ENCODE measurements at regions not wholly inside any gene's neighbourhood (a gene's known extent, or its start where the extent isn't known, plus 50 kb on each side); places are given as distances from the start of the nearest gene placed in this dataset.

DNA sequence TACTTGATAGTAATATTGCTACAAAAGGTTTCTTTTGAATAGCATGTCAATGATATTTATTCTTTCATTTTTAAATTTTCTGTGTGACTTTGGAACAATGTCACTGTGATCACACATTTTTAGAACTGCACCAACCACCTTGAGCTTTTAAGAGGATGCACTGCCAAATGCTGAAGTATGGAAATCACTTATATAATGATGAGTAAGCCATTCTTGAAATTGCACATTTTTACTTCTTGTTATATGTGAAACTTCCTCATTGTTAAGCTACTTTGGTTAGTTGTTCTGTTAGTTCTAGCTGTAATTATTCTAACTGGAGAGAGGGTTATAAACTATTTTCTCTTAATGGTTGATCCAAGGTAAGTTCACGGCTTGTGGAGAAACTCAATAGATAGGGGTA lies 547.5 kb downstream of the ZIC1 start:
- H3K4me1 ChIP-seq (ENCODE audit: insufficient read depth), result peaks cover 22% of the 10 kb centered on the region
- ATAC-seq (no peak), DNase-seq (ENCODE audit: low spot score) (no peak)
- H3K36me3 ChIP-seq (ENCODE audit: insufficient read depth), result no peaks in the 10 kb centered on the region
- H3K27me3 ChIP-seq (ENCODE audit: insufficient read depth), result no peaks in the 10 kb centered on the region
- H4K20me1 ChIP-seq (replicated peaks; ENCODE audit: insufficient read depth), result no peaks in the 10 kb centered on the region
- no peaks in the 10 kb centered on the region for H3K36me3 Mint-ChIP-seq (ENCODE audit: low read depth)
- H3K27me3 Mint-ChIP-seq (ENCODE audit: insufficient read depth, low read depth, poor library complexity), result no peaks in the 10 kb centered on the region
- no peak overlapping the region for H3K27ac Mint-ChIP-seq
- no peak for TF ChIP-seq EZH2 (IDR thresholded peaks at IDR 0.05; ENCODE audit: low read depth, unreplicated experiment)
- TF ChIP-seq, protein P1, sequence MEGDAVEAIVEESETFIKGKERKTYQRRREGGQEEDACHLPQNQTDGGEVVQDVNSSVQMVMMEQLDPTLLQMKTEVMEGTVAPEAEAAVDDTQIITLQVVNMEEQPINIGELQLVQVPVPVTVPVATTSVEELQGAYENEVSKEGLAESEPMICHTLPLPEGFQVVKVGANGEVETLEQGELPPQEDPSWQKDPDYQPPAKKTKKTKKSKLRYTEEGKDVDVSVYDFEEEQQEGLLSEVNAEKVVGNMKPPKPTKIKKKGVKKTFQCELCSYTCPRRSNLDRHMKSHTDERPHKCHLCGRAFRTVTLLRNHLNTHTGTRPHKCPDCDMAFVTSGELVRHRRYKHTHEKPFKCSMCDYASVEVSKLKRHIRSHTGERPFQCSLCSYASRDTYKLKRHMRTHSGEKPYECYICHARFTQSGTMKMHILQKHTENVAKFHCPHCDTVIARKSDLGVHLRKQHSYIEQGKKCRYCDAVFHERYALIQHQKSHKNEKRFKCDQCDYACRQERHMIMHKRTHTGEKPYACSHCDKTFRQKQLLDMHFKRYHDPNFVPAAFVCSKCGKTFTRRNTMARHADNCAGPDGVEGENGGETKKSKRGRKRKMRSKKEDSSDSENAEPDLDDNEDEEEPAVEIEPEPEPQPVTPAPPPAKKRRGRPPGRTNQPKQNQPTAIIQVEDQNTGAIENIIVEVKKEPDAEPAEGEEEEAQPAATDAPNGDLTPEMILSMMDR (conservative IDR thresholded peaks at IDR 0.05; ENCODE audit: low read depth in 2 of 2), result no peak
- TF ChIP-seq, protein P2, sequence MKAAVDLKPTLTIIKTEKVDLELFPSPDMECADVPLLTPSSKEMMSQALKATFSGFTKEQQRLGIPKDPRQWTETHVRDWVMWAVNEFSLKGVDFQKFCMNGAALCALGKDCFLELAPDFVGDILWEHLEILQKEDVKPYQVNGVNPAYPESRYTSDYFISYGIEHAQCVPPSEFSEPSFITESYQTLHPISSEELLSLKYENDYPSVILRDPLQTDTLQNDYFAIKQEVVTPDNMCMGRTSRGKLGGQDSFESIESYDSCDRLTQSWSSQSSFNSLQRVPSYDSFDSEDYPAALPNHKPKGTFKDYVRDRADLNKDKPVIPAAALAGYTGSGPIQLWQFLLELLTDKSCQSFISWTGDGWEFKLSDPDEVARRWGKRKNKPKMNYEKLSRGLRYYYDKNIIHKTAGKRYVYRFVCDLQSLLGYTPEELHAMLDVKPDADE (IDR thresholded peaks at IDR 0.05), result no peak
- TF ChIP-seq EZH2phosphoT487 (IDR thresholded peaks at IDR 0.05; ENCODE audit: unreplicated experiment), result no peak
- TF ChIP-seq STAT1 (IDR thresholded peaks at IDR 0.05; ENCODE audit: unreplicated experiment), result no peak
- TF ChIP-seq CREB1 (CRISPR knock-in tag; IDR thresholded peaks at IDR 0.05; ENCODE audit: low read depth), result no peak
- no peak for TF ChIP-seq ZNF114 (CRISPR knock-in tag; IDR thresholded peaks at IDR 0.05)
- no peak for TF ChIP-seq NANOG (IDR thresholded peaks at IDR 0.05; ENCODE audit: borderline replicate concordance)
- TF ChIP-seq, protein P3, sequence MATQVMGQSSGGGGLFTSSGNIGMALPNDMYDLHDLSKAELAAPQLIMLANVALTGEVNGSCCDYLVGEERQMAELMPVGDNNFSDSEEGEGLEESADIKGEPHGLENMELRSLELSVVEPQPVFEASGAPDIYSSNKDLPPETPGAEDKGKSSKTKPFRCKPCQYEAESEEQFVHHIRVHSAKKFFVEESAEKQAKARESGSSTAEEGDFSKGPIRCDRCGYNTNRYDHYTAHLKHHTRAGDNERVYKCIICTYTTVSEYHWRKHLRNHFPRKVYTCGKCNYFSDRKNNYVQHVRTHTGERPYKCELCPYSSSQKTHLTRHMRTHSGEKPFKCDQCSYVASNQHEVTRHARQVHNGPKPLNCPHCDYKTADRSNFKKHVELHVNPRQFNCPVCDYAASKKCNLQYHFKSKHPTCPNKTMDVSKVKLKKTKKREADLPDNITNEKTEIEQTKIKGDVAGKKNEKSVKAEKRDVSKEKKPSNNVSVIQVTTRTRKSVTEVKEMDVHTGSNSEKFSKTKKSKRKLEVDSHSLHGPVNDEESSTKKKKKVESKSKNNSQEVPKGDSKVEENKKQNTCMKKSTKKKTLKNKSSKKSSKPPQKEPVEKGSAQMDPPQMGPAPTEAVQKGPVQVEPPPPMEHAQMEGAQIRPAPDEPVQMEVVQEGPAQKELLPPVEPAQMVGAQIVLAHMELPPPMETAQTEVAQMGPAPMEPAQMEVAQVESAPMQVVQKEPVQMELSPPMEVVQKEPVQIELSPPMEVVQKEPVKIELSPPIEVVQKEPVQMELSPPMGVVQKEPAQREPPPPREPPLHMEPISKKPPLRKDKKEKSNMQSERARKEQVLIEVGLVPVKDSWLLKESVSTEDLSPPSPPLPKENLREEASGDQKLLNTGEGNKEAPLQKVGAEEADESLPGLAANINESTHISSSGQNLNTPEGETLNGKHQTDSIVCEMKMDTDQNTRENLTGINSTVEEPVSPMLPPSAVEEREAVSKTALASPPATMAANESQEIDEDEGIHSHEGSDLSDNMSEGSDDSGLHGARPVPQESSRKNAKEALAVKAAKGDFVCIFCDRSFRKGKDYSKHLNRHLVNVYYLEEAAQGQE (IDR thresholded peaks at IDR 0.05; ENCODE audit: unreplicated experiment), result no peak
- TF ChIP-seq, protein P4, sequence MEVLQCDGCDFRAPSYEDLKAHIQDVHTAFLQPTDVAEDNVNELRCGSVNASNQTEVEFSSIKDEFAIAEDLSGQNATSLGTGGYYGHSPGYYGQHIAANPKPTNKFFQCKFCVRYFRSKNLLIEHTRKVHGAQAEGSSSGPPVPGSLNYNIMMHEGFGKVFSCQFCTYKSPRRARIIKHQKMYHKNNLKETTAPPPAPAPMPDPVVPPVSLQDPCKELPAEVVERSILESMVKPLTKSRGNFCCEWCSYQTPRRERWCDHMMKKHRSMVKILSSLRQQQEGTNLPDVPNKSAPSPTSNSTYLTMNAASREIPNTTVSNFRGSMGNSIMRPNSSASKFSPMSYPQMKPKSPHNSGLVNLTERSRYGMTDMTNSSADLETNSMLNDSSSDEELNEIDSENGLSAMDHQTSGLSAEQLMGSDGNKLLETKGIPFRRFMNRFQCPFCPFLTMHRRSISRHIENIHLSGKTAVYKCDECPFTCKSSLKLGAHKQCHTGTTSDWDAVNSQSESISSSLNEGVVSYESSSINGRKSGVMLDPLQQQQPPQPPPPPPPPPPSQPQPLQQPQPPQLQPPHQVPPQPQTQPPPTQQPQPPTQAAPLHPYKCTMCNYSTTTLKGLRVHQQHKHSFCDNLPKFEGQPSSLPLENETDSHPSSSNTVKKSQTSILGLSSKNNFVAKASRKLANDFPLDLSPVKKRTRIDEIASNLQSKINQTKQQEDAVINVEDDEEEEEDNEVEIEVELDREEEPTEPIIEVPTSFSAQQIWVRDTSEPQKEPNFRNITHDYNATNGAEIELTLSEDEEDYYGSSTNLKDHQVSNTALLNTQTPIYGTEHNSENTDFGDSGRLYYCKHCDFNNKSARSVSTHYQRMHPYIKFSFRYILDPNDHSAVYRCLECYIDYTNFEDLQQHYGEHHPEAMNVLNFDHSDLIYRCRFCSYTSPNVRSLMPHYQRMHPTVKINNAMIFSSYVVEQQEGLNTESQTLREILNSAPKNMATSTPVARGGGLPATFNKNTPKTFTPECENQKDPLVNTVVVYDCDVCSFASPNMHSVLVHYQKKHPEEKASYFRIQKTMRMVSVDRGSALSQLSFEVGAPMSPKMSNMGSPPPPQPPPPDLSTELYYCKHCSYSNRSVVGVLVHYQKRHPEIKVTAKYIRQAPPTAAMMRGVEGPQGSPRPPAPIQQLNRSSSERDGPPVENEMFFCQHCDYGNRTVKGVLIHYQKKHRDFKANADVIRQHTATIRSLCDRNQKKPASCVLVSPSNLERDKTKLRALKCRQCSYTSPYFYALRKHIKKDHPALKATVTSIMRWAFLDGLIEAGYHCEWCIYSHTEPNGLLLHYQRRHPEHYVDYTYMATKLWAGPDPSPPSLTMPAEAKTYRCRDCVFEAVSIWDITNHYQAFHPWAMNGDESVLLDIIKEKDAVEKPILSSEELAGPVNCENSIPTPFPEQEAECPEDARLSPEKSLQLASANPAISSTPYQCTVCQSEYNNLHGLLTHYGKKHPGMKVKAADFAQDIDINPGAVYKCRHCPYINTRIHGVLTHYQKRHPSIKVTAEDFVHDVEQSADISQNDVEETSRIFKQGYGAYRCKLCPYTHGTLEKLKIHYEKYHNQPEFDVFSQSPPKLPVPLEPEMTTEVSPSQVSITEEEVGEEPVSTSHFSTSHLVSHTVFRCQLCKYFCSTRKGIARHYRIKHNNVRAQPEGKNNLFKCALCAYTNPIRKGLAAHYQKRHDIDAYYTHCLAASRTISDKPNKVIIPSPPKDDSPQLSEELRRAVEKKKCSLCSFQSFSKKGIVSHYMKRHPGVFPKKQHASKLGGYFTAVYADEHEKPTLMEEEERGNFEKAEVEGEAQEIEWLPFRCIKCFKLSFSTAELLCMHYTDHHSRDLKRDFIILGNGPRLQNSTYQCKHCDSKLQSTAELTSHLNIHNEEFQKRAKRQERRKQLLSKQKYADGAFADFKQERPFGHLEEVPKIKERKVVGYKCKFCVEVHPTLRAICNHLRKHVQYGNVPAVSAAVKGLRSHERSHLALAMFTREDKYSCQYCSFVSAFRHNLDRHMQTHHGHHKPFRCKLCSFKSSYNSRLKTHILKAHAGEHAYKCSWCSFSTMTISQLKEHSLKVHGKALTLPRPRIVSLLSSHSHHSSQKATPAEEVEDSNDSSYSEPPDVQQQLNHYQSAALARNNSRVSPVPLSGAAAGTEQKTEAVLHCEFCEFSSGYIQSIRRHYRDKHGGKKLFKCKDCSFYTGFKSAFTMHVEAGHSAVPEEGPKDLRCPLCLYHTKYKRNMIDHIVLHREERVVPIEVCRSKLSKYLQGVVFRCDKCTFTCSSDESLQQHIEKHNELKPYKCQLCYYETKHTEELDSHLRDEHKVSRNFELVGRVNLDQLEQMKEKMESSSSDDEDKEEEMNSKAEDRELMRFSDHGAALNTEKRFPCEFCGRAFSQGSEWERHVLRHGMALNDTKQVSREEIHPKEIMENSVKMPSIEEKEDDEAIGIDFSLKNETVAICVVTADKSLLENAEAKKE (CRISPR knock-in tag; IDR thresholded peaks at IDR 0.05), result no peak
- no peak for TF ChIP-seq ZNF331 (CRISPR knock-in tag; IDR thresholded peaks at IDR 0.05; ENCODE audit: low read depth)
- TF ChIP-seq POLR2AphosphoS5 (IDR thresholded peaks at IDR 0.05; ENCODE audit: low read depth), result no peak
- no peak for TF ChIP-seq JUNB (IDR thresholded peaks at IDR 0.05; ENCODE audit: unreplicated experiment)
- no peak overlapping the region for H3K4me3 ChIP-seq
- H3K4me2 ChIP-seq, result no peak overlapping the region
- peaks cover 17% of the 10 kb centered on the region for H3K4me1 Mint-ChIP-seq
- H3K27ac ChIP-seq (ENCODE audit: low read depth), result no peak overlapping the region
- H3K9me2 ChIP-seq (ENCODE audit: insufficient read depth), result no peaks in the 10 kb centered on the region; the same call in 1 of the 2 replicates
- no peaks in the 10 kb centered on the region for H3K79me2 ChIP-seq (replicated peaks; ENCODE audit: insufficient read depth)
- no peaks in the 10 kb centered on the region for H3F3A ChIP-seq (replicated peaks; ENCODE audit: low read depth)
- no peaks in the 10 kb centered on the region for H3K9me3 Mint-ChIP-seq
- no peak overlapping the region for H2AFZ ChIP-seq
- no peak overlapping the region for H3K4me3 Mint-ChIP-seq

Measured in GM23338 (cell line).